Left renal pelvis (tissue), 4 donors: ENCODE measurements at regions not wholly inside any gene's neighbourhood (a gene's known extent, or its start where the extent isn't known, plus 50 kb on each side); places are given as distances from the start of the nearest gene placed in this dataset.
A peak's percentile ranks its signal among the peaks of the same experiment; 100 is the strongest.

Experiments
- DNase-seq, 4 donors: peaks; one replicate each; pipeline ENCODE4 v3.0.0-alpha.2; 2013; ENCODE audit warnings: low read depth in 4 of 4, low spot score in 3 of 4

DNA sequence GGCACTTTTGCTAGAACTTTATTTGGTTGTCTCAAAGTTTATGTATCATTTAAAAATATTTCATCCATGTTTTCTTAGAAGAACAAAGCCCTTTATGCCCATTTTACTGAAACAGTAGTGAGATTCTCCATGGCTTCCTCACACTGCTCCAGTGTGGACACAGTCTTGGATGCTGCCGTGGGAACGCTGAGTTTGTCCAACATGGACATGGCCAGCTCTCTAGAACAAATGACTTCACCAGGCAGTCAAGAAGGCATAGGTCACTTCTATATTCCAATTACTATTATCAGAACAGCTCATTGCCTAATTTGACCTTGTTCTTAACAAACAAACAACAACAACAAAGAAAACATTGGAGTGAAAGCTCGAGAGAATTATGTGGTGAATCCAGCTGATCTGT, 414.1 kb upstream of the ID2 start:
- DNase-seq = no peak

DNA sequence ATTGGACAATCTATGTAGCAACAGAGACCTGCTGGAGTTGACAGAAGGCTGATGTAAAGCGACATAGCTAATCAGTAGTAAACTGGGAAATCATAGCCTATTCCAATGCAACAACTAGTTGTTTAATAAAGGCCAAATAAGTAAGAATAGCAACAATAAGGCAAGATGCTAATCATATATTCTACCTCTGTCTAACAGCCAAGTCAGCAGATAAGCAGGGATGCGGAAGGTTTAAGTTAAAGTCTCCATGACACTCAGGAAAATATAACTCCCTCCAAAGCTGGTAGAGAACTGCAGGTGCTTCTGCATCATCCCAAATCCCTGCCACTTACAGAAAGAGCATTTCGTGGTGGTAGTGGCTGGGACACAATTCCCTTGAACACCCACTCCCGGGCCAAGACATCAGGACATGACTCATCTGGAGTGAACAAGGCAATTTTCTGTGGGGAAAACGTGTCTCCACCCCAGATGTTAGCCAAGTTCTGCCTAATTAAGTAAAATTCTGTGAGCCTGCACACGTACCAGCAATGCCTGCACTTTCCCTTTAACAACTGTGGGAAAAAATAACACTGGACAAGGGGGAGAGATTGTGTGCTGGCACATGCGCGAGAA, 413.6 kb upstream of the ID2 start:
- no peak for DNase-seq

GRCh38 chr2:8270699-8271098, 411.2 kb upstream of the ID2 start:
- no peak for DNase-seq

DNA sequence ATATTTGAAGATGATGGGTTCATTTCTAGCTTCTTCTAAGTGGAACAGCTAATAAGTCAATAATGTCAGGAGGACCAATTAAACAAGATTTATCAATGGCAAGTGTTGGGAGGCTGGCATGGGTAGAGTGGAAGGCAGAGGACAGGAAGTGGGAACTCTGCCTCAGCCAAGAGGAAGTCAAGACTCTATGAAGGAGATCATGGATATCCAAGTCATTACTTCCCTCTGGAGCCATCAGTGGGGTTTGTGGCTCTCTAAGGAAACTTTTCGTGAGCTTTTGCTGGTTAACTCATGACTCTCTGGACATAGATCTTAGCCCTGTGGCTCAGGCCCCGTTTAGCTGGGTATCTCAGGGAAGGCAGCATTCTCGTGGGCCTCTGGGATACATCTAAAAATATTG, 410.4 kb upstream of the ID2 start:
- no peak for DNase-seq

- DNase-seq = no peak
These were observed 405.8 kb upstream of the ID2 start for GRCh38 chr2:8276026-8276425.

- peak in 1 of 4 donors; percentile 2 for DNase-seq
These were observed 403.8 kb upstream of the ID2 start for GRCh38 chr2:8277921-8278571.

GRCh38 chr2:8278709-8279354, 403.0 kb upstream of the ID2 start:
- no peak for DNase-seq

- no peak for DNase-seq
These were observed 402.4 kb upstream of the ID2 start for GRCh38 chr2:8279506-8279905.

GRCh38 chr2:8281234-8281633, 400.6 kb upstream of the ID2 start:
- DNase-seq = no peak

DNA sequence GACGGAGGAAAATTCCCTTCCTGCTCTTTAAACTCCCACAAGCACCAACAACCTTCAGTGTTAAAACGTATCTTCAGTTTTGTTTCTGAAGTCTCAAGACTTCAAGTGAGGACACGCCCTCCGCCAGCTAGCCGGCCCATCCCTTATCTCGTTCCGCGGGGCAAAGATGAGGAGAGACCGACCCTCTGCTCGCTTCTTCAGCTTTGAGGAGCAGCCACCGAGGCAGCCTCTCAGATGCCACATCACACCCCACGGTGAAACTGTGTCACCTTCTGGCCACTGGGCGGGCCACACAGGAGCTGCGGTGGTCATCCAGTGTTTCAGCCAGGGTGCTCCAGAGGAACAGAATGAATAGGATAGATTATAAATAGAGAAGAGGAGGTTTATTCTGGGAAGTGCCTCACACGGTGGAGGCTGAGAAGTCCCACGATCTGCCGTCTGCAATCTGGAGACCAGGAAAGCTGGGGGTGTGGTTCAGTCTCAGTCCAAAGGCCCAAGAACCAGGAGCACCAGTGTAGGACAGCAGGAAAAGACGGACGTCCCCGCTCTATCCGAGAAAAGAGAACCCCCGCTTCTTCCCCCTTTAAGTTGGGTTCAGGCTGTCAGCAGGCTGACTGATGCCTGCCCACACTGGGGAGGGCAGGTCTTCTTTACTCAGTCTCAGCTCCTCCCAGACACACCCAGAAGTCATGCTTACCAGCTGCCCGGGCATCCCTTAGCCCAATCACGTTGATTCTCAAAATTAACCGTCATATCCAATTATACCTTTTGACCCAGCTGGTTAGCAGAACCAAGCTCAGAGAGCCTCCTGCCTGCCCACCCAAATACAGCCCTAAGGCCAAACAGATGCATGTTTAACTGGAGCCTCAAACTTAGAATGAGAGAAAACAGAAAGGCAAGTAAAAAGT, 399.7 kb upstream of the ID2 start:
- DNase-seq = no peak

- no peak for DNase-seq
These were observed 399.0 kb upstream of the ID2 start for GRCh38 chr2:8282858-8283252.

DNA sequence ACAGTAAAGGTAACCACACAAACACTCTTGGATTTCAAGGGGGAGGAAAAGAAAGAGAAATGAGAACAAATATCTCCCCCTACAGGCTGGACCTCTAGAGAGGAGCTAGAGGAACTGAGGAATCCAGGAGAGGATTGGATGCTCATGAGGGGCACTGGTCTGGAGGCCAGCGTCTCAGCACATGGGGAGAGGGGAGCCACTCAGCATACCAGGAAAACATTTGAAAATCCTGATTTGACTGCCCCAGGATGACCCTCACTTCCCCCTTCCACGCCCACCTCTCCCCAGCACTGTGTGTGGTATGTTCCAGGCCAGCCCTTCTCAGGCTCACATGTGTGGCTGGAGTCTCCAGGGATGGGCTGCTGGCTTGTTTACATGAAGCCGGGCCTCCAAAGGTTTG, 396.8 kb upstream of the ID2 start:
- DNase-seq = no peak

GRCh38 chr2:8285898-8286297, 396.0 kb upstream of the ID2 start:
- DNase-seq = no peak

DNA sequence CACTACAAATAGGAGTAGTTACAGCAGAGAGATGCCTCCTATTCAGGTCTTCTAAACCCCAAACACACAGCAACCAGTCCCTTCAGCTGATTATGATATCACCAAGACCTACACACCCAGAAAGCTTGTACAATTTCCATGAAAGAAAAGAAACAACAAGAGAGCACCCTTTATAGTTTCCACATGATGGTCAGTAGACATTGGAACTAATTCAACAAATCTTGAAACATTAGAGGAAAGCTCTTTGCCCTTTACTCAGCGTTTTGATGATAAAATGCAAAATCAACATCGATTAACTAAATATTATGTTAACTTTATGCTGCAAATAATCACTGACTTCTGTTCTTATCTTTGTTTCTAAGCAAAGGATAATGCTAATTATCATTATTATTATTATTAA, 393.6 kb upstream of the ID2 start:
- DNase-seq = no peak

GRCh38 chr2:8289111-8289510, 392.7 kb upstream of the ID2 start:
- DNase-seq = no peak

- DNase-seq = no peak
These were observed 391.0 kb upstream of the ID2 start for GRCh38 chr2:8290771-8291352.

GRCh38 chr2:8296306-8296705, 385.6 kb upstream of the ID2 start:
- DNase-seq = no peak

DNA sequence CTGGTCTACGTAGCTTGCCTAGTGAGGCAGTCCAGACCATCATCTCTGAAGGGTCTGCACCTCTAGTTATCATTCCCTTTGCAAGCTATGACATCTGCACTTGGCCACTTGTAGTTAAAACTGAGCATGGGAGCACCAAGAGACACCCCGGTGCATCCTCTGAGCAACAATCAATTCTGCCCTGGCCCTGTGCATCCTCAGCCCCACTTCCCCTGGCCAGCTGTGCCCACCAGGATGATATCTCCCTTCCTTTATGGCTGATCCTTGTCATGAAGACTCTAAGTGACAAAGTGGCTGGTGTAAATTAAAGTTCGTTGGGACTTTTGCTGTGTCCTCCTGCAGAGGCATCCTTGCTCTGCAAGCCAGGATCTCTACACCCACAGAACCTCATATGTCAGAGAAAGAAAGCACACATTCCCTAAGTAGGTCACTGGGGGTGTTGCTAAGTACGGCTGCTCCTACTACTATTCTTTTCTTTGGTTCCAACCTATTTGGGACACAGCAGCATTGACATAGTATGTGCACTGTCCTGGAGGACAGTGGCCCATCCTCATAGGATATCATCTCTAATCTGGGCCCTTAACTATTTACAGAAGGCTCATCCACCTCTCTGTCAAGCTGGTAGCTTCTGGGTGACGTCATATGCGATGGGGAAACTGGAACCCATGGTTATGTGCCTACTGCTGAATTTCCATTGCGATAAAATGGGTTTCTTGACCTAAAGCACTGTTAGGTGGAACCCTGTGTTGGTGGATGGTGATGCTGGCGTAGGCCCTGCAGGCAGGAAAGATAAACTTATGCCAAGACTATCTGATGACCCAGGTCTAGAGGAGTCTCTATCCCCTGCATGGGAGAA, 384.3 kb upstream of the ID2 start:
- no peak for DNase-seq

DNA sequence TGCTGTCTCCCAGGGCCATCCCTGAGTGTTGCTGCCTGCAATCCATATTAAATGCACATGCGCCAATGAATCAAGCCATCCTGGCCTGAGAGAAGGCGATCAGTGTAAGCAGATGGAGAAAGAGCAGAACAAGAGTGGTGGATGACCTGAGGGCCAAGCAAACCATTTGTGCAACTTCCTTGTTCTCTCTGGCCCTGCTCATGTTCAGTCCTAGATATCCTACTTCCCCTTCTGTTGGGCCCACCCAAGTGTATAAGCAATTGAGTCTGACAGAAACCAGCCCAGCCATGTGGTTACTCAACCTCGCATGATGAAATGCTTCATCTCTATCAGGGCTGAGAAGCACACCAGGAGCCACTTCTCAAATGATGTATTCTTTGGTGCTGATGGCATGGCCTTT, 383.1 kb upstream of the ID2 start:
- DNase-seq = no peak

GRCh38 chr2:8300216-8300615, 381.6 kb upstream of the ID2 start:
- no peak for DNase-seq
